CD4-positive, alpha-beta T cell treated with Interferon alpha-2 for 1 hour (primary cell): ENCODE measurements at regions not wholly inside any gene's neighbourhood (a gene's known extent, or its start where the extent isn't known, plus 50 kb on each side); places are given as distances from the start of the nearest gene placed in this dataset.
"Not testable (repeated sequence)": the region's sequence is repeated elsewhere in the genome, so short reads cannot be mapped to it uniquely, and the experiment has no call there.

Source experiments
- DNase-seq, 2 donors: peaks; one replicate each; pipeline ENCODE4 v3.0.0-alpha.2; 2020 to 2022

DNA sequence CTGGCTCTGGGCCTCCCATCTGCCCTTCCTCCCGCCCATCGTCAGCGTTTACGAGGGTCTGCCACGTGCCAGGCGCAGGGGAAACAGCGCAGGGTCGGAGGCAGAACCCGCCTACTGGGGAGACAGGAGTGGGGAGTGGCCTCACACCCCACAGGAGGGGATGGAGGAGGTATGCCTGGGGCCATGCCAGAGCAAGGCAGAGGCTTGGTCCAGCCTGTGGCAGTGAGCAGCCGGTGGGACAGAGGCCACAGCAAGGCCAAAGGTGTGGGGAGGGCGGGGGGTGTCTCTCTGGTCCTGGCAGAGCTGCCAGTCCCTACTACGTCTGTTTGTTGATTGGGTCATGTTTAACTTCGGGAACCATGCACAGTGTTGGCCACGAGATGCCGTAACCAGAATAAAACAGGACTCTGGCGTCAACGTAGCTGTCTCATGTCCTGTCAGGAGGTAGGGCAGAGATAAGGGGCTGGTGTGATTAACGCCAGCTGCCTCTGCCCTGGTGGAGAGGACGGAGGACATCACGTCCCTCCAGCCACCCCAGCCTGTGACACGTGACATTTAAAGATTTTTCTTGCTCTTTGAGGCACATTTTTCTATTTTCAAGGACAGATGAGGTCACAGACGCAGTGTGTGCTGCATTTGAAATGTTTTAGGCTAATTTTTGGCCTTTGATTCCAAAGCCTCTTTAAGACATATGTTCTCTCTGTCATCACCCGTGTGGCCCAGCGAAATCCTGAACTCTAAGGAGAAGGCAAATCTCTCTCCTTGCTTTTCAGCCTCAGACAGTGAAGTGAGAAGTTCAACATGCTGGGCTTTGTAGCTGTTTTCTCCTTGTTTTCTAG, 193.3 kb downstream of the LAT start:
- DNase-seq, result not testable (repeated sequence)

DNA sequence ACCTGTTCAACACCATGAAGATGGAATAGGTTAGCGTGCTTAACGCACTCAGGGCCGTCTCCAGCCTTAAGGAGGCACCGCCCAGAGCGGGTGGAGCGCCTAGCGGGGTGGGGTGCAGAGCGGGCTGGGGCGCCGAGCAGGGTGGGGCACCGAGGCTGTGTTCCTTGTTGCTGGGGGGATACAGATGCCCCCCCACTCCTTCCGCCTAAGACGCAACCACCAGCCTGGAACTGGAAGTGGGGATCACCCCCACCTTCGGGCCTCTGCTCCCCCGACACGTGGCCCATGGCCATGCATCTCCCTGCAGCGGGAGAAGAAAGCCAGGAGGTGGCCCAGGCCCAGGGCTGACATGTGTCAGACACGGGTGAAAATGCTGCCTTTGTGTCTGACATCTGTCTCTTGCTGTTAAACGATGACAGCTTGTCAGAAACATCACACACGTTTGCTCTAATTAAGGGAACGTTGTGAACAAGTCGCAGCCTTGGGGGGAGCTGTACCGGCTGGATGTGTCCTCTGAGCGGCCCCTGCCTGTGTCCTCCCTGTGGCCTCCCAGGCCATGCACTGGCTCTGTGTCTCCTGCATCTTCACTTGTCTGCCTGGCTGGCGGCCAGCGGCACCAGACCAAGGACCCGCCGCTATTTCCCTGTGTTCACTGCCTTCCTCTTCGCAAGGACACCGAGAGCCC, 192.5 kb downstream of the LAT start:
- not testable (repeated sequence) for DNase-seq

DNA sequence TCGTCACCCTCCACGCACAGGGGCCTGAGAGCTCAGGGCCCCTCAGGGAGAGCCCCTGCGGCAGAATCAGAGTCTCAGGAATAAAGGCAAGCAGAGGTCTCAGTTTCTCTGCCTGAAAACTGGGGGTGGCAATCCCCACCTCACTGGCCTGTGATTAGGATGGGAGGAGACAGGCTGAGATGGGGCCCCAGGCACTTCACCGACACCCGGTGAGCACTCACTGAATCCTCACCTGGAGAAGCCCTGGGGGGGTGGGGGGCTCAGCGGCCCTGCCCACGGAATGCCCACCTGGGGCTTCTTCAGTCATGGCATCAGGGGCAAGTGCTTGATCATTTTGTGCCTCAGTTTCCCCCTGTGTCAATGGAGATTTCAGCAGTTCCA, 192.0 kb downstream of the LAT start:
- not testable (repeated sequence) for DNase-seq

DNA sequence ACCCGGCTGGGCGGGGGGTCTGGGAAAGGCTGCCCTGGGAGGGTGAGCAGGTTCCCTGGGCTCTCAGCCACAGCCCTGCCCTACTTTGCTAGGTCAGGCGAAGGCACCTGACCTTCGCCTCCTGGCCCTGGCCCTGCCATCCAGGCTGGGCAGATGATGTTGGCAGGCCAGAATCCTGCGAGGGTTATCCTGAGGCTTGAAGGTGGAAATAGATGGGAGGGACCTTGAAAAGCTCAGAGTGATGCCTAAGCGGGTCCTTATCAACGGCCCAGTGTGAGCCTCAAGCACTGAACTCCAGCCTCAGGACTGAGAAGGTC, 191.3 kb downstream of the LAT start:
- not testable (repeated sequence) for DNase-seq

DNA sequence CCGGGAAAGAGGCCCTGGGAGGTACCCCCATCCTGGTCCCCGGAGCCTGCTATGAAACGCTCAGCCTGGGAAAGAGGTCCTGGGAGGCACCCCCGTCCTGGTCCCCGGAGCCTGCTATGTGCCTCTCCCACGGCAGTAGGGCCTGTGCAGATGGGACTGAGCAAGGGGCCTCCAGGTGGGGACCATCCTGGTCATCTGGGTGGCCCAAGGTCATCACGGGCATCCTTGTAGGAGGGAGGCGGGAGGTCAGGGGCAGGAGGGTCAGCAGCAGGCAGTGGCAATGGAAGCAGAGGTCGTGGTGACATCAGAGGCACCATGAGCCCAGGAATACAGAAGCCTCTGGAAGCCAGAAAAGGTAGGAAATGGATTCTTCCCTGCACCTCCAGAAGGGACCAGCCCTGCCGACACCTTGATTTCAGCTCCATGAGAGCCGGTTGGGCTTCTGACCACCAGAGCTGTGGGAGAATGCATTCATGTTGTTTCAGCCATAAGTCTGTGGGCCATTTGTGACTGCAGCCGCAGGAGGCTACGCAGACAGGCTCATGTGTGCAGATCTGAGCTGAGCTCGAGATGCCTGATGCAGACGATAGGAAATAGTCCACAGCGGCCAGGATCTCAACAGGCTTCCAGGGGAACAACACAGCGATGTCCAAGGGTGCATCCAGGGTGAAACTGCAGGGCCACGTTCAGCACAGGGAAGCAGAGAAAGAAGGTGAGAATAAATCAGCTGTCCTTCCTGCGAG, 190.7 kb downstream of the LAT start:
- not testable (repeated sequence) for DNase-seq

DNA sequence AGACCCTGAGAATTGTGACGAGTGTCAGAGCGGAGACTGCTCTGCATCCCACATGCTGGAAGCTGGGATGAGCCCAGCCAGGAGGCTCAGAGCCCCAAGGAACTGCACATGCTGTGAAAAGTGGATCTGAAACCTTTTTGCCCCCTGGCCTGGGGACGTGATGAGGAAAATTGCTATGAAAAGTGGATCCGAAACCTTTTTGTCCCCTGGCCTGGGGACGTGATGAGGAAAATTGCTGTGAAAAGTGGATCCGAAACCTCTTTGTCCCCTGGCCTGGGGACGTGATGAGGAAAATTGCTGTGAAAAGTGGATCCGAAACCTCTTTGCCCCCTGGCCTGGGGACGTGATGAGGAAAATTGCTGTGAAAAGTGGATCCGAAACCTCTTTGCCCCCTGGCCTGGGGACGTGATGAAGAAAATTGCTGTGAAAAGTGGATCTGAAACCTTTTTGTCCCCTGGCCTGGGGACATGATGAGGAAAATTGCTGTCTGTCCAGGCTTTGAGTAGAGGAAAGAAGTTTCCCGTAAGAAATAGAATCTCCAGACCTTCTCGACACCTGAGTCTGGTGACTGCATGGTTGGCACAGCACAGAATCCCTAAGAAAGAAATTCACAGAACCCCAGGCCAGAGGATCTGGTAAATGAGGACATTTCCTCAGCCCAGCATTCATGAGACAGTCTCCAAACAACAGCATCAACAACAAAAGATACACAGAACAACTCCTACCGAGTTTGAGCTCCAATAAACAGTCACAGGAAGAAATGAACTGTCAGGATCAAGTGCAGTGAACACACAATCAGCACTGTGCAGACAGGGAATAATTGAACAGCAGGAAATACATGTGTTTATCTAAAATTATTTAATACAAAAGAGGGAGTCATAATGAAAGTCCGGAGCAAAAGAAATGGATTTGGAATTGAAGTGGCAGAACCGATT, 188.8 kb downstream of the LAT start:
- peak in 1 of 2 donors; percentile 17 for DNase-seq

DNA sequence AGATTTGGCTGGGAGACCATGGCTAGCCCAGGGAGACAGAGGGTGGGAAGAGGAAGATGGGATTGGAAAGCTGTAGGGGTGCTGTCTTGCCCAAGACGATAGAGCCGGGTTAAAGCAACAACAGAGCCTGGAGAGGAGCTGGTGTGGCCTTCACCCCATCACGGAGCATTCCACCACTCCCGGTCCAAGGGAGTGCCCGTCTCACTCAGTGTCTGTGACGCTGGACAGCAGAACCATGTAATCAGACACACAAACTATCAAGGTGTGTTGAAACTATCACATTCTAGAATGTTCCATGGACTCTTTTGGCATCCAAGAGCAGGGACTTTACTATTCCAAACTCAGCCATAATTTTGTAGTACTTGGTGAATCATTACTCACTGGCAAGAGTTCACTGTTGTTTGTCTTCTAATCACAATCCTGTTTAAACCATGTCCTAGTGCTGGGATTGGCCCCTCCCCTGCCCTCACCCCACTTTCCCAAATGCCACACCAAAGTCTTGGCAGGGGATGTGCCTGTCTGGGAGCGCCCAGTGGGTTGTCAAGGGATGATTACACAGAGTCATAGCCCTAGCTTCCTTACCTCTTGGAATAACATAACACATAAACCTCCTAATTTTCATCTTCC, 187.4 kb downstream of the LAT start:
- DNase-seq, result not testable (repeated sequence)

DNA sequence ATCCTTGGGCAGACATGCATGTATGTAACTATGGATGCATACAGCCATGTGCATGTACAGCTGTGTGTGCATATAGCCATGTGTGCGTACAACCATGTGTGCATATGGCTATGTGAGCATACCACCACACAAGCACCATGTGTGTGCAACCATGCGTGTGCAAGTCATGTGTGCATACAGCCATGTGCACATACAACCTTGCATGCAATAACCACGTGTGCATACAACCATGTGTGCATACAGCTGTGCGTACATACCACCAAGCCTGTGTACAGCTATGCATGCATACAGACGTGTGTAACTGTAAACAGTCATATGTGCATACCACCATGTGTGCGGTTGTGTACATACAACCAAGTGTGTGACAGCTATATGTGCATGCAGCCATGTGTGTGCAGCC, 186.4 kb downstream of the LAT start:
- not testable (repeated sequence) for DNase-seq

DNA sequence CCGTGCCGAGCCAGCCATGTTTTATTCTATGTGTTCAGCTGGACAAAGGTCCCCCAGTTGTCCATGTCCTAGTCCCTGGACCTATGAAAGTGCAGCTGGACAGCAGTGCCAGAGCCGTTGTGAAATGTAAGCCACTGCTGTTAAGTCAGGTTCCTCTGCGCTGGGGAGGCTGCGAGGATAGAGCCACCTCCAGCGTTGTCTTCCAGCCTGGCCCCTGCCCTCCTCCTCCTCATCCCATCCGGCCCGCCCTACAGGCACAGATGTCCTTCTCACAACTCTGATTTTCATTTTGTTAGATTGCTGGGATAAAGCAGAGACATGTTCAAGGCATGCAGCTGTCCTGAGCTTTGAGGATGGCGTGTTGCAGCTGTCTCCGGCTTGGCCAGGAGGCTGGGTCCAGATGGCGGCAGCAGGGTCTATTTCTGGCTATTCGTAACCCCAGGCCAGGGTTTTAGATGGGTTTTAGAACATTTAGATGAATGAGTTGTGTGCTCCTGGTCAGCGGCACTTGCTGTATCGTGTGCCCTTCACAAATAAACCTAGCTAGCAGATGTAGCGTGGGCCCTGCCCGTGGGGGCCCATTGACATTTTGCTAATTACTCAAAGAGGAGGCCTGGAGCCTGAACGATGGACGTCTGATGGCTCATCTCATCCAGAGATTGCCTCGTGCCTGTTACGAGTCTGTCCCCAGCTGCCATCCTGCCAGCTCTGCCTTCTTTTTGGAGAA, 185.7 kb downstream of the LAT start:
- not testable (repeated sequence) for DNase-seq

DNA sequence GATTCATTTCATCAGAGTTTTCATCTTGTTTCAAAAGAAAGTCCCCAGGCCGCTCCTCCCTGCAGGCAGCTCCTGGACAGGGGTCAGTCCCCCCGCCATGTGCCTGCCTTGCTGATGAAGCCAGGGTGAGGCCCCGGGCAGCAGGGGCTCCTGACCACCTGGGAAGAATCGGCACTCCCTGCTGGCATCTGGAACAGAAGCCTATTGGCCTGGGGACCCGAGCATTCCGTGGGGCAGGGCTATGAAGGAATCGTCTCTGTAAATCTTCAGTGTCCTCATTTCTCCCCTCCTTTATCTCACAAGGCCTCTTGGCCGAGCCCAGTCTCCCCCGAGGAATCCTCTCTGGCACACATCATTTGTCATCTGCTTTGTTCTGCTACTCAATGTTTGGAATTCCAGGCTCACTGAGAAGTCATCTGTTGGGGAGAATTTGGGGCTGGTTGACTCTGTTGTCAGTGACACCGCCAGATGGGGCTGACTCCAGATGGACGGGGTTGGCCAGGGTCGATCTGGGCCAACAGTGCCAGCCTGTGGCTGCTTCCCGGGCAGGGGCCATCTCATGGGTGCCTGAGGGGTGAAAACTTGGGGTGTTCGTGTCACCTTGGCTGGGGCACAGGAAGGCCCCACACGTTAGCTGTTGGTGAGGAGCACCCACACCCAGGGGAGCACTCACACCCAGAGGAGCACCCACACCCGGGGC, 184.6 kb downstream of the LAT start:
- not testable (repeated sequence) for DNase-seq

DNA sequence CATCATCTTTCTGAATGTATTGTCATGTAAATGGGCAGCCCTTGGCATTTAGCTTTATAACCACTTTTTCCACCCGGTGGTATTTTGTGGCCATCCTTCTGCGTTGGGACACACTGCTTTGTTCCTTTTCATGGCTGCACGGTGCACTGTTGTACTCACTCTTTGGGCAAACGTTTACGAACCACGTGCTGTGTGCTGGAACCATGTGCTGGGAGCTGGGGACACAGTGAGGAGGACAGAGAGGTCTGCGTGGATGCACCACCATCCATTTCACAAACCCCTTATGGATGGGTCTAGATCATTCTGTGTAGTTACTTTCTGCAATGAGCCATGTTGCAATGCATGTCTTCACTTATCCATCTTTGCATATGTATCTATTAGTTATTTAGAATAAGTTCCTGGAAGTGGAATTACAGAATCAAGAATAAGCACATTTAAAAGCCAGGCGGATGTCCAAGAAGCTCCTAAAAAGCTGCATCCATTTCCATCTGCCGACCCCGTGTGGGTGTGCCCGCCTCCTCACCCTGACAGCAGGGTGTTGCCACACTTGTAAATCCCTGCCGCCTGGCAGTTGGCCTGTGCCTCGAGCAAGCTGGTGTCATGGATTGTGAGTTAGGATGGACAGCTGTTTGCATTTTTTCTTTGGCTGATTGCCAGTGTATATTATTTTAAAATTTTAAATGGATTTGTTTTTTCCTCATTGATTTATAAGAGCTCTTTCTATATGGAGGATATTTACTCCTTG, 183.8 kb downstream of the LAT start:
- not testable (repeated sequence) for DNase-seq

DNA sequence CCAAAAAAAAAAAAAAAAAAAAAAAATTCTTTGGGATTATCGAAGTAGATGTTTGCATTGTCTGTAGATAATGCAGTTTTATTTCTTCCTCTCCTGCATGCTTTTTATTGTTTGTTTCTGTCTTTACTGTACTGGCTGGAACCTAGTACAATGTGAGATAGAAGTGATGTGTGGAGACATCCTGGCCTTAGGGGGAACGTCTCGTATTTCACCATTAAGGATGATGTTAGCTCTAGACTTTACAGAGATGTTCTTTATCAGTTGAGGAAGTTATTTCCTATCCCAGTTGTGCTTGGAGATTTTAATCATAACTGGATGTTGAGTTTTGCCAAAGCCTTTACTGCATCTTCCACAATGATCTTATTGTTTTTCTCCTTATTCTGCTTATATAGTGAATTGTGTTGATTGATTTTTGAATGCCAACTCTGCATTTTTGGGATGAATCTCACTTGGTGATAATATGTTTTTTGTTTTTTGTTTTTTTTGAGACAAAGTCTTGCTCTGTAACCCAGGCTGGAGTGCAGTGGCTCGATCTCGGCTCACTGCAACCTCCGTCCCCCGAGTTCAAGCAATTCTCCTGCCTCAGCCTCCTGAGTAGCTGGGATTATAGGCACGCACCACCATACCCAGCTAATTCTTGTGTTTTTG, 179.7 kb downstream of the LAT start:
- DNase-seq, result not testable (repeated sequence)

DNA sequence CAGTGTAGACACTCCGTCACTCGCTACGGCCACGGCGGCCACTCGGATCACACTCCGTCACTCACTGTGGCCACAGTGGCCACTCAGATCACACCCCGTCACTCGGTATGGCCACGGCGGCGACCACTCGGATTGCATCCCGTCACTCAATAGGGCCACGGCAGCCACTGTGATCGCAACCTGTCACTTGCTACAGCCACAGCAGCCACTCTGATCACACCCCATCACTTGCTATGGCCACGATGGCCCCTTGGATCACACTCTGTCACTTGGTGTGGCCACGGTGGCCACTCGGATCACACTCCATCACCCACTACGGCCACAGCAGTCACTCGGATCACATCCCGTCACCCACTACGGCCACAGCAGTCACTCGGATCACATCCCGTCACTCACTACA, 175.3 kb downstream of the LAT start:
- DNase-seq, result not testable (repeated sequence)

DNA sequence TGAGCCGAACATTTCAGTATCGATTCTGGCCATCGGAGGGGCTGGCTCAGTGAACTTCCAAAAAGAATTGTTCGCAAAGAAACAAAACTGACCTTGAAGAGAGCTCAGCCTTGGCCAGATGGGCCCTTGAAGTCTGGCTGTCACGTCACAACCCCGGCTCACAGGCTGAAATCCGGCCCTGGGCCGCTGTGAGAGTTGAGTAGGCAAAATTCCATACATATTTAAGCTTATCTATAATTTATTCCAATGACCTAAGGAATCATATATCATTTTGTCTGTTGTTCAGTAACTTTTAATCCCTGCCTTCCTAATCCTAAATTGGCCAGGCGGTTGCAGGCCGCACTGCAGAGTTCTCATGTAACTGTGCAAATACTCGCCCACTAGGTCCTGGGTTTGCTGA, 174.8 kb downstream of the LAT start:
- DNase-seq, result not testable (repeated sequence)

DNA sequence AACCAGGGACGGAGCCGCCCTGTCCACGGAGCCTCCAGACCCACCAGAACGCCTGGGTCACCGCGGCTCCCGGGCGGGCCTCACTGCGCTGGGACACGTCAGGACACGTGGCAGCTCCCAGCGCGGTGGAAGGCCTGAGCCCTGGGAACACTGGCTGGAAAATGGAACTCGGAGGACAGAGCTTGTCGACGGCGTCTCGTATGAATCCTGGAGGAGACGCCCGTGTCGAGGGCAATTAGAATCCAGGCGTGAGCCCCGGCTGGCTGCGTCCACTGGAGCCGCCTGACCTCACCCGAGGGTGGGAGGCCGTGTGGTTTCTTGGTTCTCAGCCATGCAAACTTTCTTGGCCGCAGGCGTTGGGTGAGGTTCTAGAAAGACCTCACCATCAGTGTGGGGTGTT, 173.9 kb downstream of the LAT start:
- DNase-seq, result no peak

DNA sequence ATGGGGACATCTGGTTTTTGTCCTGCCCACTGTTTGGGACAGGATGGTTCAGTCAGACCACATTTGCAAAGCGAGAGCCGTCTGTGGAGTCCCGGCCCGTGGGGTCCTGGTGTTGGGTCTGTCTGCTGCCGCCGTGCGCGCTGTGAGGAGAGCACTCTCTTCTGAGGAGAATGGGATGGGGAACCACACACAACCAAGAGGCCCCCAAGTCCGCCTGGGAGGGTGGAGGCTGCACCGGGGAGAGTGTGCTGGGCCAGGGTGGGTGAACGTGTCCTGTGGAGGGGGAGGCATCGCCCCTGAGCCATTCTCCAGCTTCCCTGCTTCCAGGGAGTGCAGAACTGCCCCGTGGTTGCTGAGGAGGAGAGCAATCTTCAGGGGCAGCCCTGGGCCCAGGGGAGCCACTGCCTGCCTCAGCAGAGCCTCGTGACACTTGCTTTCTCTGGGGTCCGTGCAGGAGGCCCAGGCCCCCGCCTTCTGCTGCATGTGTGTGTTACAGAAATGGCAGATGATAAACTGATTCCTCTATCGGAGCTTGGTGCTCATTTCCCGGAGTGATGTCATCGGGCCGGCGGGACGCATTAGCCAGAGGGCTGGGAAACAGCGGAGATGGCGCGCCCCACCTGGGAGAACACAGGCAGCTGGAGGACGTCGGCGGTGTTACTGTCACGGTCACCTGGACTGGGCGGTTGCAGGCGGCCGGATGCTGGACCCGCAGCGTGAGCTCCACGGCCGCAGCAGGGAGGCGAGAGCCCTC, 173.4 kb downstream of the LAT start:
- not testable (repeated sequence) for DNase-seq

DNA sequence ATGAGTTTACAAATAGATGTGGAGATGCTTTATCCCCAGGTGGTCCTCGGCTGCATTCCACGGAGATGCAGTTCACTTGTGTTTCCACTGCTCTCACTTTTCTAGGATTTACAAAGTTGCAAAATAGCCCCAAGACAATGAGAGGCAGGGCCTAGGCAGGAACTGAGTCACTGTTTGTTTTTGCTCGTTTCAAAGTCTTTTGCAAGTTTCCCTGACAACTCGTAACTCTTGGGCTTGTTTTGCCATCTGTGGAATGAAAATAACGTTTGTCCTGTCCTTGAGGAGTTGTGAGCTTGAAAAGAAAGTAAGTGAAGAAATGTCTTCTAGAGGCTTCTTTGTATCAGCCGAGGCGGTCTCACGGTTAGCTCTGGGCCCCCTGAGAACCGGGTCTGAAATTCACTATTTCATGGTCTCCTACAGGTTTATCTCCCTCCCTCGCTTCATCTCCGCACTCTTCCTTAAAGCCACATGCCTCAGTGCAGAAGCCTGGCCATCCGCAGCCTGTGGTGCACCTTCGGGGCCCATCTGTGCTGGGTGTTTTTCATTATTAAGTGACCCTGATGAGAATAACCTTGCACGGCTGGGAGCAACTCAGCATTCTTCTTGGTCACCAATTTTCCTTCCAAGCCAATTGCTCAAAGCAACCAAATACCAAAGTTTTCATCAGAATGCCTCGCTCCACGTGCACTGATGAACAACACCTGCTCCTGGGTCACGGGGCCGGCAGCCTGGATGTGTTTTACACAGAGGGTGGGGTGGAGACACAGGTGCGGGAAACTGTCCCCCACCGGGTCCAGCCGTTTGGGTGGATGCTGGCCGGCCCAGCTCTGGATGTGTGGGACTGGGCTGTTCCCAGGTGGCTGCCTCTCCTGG, 172.4 kb downstream of the LAT start:
- peak; percentile 42 to 58 for DNase-seq

DNA sequence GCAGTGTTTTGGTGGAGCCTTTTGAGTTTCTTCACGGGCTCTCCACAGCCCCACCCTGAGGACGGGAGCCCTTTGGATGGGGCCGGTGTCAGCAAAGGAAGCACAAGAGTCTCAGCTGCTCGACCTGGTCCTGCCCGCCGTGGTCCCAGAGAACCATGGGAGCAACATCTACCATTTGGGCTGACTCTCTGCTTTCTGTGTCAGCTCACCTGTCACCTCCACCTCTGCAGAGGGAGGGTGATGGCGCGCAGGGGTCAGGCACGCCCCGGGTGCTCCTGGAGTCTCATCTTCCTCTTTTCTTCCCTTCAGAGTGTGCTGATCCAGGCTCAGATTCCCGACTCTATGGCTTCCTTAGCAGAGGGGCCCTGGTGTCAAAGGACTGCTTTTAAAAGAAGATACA, 171.7 kb downstream of the LAT start:
- no peak for DNase-seq
